ENCODE measurements at regions not wholly inside any gene's neighbourhood (a gene's known extent, or its start where the extent isn't known, plus 50 kb on each side); places are given as distances from the start of the nearest gene placed in this dataset.

DNA sequence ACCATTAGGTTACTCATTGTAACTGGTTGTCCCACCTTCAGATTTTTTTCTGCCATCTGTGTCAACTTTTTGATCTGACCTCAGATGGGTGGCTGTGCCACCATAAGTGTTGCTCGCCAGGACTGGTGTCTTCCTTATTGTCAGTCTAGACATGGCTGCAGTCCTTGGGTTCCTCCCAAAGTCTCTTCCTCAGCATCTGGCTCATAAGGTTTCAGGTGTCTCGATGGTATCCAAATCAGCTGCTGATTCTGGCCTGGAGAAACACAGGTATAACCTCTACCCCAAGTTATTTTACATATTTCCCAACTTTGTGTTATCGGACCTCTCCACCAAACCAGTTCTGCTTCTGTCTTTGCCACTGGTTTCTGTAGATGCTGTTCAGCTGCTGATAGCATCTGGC, 158.5 kb downstream of the ZNF518B start:
- H2AFZ ChIP-seq (ENCODE audit: control insufficient read depth, low read depth, low read length), result no peak overlapping the region
- CTCF ChIA-PET, result interaction anchor here (0.9 kb wide), 1 partner anchor 255 kb away, joined by 3 read pairs; no protein-coding TSS in a partner anchor
- H3K36me3 ChIP-seq (ENCODE audit: control insufficient read depth in 2 of 2, insufficient read depth in 2 of 2, low read length in 1 of 2), result no peaks in the 10 kb centered on the region
- H3K79me2 ChIP-seq (ENCODE audit: control insufficient read depth, insufficient read depth, low read length), result no peaks in the 10 kb centered on the region
- intact Hi-C loops (cut with micrococcal nuclease; ENCODE audit: unreplicated experiment) (no loop called here), in situ Hi-C loops (cut with MboI) (no loop called here)
- no peak for ATAC-seq
- no TSS peak for BruUV-seq (replicated peaks)
- RAD21 ChIA-PET (ENCODE audit: unreplicated experiment), result no interaction called here
- no peak overlapping the region for H3K4me3 ChIP-seq
- WGBS (ENCODE audit: insufficient coverage, insufficient replicate concordance, low lambda C conversion rate, missing lambda C conversion rate), result 19% methylated on average over 3 of the region's 3 CpGs
- H3K9me3 ChIP-seq (replicated peaks; ENCODE audit: control insufficient read depth, insufficient read depth, low read length), result no peaks in the 10 kb centered on the region
- no peaks in the 10 kb centered on the region for H4K20me1 ChIP-seq (ENCODE audit: control insufficient read depth, insufficient read depth)
- POLR2A ChIA-PET, result no interaction called here
- no peak for DNase-seq (ENCODE audit: low read depth, low spot score)
- TF ChIP-seq HDGF (IDR thresholded peaks at IDR 0.05) (no peak), SMC3 (IDR thresholded peaks at IDR 0.05; ENCODE audit: borderline replicate concordance, low read length) (no peak), ETV6 (conservative IDR thresholded peaks at IDR 0.05 in 1 of 2, IDR thresholded peaks at IDR 0.05 in 1 of 2; ENCODE audit: borderline replicate concordance in 1 of 2, low read depth in 1 of 2) (no peak), ATF7 (IDR thresholded peaks at IDR 0.05; ENCODE audit: low read depth) (no peak), NBN (IDR thresholded peaks at IDR 0.05) (no peak), MXI1 (IDR thresholded peaks at IDR 0.05; ENCODE audit: low read depth, low read length) (no peak), MYB (IDR thresholded peaks at IDR 0.05; ENCODE audit: borderline replicate concordance, low read depth, low read length) (no peak), POU2F2 (IDR thresholded peaks at IDR 0.05; ENCODE audit: borderline replicate concordance, low read depth, low read length) (no peak), POLR2AphosphoS5 (IDR thresholded peaks at IDR 0.05; ENCODE audit: low read length) (no peak), HCFC1 (IDR thresholded peaks at IDR 0.05; ENCODE audit: low read length) (no peak), SREBF2 (IDR thresholded peaks at IDR 0.05; ENCODE audit: low read length) (no peak), SMAD5 (IDR thresholded peaks at IDR 0.05; ENCODE audit: low read depth) (no peak), KLF5 (IDR thresholded peaks at IDR 0.05; ENCODE audit: partially characterized antibody) (no peak), RAD21 (IDR thresholded peaks at IDR 0.05; ENCODE audit: insufficient read depth, low read depth, low read length) (no peak)
- TF ChIP-seq, protein P1, sequence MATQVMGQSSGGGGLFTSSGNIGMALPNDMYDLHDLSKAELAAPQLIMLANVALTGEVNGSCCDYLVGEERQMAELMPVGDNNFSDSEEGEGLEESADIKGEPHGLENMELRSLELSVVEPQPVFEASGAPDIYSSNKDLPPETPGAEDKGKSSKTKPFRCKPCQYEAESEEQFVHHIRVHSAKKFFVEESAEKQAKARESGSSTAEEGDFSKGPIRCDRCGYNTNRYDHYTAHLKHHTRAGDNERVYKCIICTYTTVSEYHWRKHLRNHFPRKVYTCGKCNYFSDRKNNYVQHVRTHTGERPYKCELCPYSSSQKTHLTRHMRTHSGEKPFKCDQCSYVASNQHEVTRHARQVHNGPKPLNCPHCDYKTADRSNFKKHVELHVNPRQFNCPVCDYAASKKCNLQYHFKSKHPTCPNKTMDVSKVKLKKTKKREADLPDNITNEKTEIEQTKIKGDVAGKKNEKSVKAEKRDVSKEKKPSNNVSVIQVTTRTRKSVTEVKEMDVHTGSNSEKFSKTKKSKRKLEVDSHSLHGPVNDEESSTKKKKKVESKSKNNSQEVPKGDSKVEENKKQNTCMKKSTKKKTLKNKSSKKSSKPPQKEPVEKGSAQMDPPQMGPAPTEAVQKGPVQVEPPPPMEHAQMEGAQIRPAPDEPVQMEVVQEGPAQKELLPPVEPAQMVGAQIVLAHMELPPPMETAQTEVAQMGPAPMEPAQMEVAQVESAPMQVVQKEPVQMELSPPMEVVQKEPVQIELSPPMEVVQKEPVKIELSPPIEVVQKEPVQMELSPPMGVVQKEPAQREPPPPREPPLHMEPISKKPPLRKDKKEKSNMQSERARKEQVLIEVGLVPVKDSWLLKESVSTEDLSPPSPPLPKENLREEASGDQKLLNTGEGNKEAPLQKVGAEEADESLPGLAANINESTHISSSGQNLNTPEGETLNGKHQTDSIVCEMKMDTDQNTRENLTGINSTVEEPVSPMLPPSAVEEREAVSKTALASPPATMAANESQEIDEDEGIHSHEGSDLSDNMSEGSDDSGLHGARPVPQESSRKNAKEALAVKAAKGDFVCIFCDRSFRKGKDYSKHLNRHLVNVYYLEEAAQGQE (IDR thresholded peaks at IDR 0.05; ENCODE audit: low read depth, low read length), result no peak
- TF ChIP-seq, protein P2, sequence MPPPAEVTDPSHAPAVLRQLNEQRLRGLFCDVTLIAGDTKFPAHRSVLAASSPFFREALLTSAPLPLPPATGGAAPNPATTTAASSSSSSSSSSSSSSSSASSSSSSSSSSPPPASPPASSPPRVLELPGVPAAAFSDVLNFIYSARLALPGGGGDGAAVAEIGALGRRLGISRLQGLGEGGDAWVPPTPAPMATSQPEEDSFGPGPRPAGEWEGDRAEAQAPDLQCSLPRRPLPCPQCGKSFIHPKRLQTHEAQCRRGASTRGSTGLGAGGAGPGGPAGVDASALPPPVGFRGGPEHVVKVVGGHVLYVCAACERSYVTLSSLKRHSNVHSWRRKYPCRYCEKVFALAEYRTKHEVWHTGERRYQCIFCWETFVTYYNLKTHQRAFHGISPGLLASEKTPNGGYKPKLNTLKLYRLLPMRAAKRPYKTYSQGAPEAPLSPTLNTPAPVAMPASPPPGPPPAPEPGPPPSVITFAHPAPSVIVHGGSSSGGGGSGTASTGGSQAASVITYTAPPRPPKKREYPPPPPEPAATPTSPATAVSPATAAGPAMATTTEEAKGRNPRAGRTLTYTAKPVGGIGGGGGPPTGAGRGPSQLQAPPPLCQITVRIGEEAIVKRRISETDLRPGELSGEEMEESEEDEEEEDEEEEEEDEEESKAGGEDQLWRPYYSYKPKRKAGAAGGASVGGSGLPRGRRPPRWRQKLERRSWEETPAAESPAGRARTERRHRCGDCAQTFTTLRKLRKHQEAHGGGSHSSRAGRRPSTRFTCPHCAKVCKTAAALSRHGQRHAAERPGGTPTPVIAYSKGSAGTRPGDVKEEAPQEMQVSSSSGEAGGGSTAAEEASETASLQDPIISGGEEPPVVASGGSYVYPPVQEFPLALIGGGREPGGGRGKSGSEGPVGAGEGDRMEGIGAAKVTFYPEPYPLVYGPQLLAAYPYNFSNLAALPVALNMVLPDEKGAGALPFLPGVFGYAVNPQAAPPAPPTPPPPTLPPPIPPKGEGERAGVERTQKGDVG (CRISPR knock-in tag; IDR thresholded peaks at IDR 0.05), result no peak
- TF ChIP-seq, protein P3, sequence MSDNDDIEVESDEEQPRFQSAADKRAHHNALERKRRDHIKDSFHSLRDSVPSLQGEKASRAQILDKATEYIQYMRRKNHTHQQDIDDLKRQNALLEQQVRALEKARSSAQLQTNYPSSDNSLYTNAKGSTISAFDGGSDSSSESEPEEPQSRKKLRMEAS (IDR thresholded peaks at IDR 0.05; ENCODE audit: low read depth, low read length), result no peak
- H3K4me2 ChIP-seq (ENCODE audit: control insufficient read depth, insufficient read depth), result no peak overlapping the region
- SMC1A ChIA-PET (ENCODE audit: uncharacterized antibody, unreplicated experiment), result no interaction called here
- no peak for FAIRE-seq
- H3K27me3 ChIP-seq (replicated peaks in 1 of 2; ENCODE audit: control insufficient read depth in 2 of 2, insufficient read depth in 2 of 2, low read length in 1 of 2), result no peaks in the 10 kb centered on the region; a peak in 1 of 4 replicates
- H3K4me1 ChIP-seq (ENCODE audit: control insufficient read depth, insufficient read depth, low read length), result no peaks in the 10 kb centered on the region
- no peak overlapping the region for H3K27ac ChIP-seq (ENCODE audit: control insufficient read depth, insufficient read depth)
- no peak overlapping the region for H3K9ac ChIP-seq (ENCODE audit: control insufficient read depth, insufficient read depth, low read length)
